Osteoblast (primary cell): ENCODE measurements at regions not wholly inside any gene's neighbourhood (a gene's known extent, or its start where the extent isn't known, plus 50 kb on each side); places are given as distances from the start of the nearest gene placed in this dataset.

ENCODE experiments used
- DNase-seq: peaks from one replicate; pipeline ENCODE4 v3.0.0; 2011; ENCODE audit warnings: low spot score, mixed read lengths; ENCODE audit not compliant: insufficient read length; ENCODE audit errors: missing footprints
- H2AFZ ChIP-seq: 2 replicates; pipeline ENCODE4 v1.6.0; 2011; ENCODE audit warnings: mild to moderate bottlenecking, low read length
- H3K27ac ChIP-seq: 2 replicates; pipeline ENCODE4 v1.5.1; 2011; ENCODE audit warnings: mild to moderate bottlenecking, low read depth, low read length, moderate library complexity
- H3K27me3 ChIP-seq: 2 replicates; pipeline ENCODE4 v1.6.0; 2012; ENCODE audit warnings: mild to moderate bottlenecking, control low read depth, inconsistent platforms, low read length, moderate library complexity; ENCODE audit not compliant: insufficient read depth
- H3K36me3 ChIP-seq: 2 replicates; pipeline ENCODE4 v1.5.1; 2011; ENCODE audit warnings: mild to moderate bottlenecking, low read length, control low read depth, moderate library complexity; ENCODE audit not compliant: insufficient read depth
- H3K4me1 ChIP-seq: 2 replicates; pipeline ENCODE4 v1.5.1; 2011; ENCODE audit warnings: mild to moderate bottlenecking, low read length, control low read depth, moderate library complexity; ENCODE audit not compliant: insufficient read depth
- H3K4me2 ChIP-seq: 2 replicates; pipeline ENCODE4 v1.6.0; 2011; ENCODE audit warnings: mild to moderate bottlenecking, low read length; ENCODE audit not compliant: insufficient read depth
- H3K4me3 ChIP-seq: fragments of 200-600 bp; sonication (generic); 3 replicates; pipeline ENCODE4 v1.5.1; 2012; ENCODE audit warnings: mild to moderate bottlenecking, low read length, inconsistent platforms; ENCODE audit not compliant: insufficient read depth
- H3K79me2 ChIP-seq: 2 replicates; pipeline ENCODE4 v1.6.0; 2012; ENCODE audit warnings: mild to moderate bottlenecking, low read length, control low read depth, inconsistent platforms; ENCODE audit not compliant: insufficient read depth
- H3K9me3 ChIP-seq: 2 replicates; pipeline ENCODE4 v1.5.1; 2011; ENCODE audit warnings: low read depth, low read length, control low read depth
- H4K20me1 ChIP-seq: 2 replicates; pipeline ENCODE4 v1.6.0; 2012; ENCODE audit warnings: mild to moderate bottlenecking, low read length, control low read depth; ENCODE audit not compliant: insufficient read depth
- CTCF ChIP-seq: IDR thresholded peaks from 2 replicates; pipeline ENCODE4 v1.5.1; 2011; ENCODE audit warnings: mild to moderate bottlenecking, low read depth, low read length, moderate library complexity; ENCODE audit errors: extremely low read depth

DNA sequence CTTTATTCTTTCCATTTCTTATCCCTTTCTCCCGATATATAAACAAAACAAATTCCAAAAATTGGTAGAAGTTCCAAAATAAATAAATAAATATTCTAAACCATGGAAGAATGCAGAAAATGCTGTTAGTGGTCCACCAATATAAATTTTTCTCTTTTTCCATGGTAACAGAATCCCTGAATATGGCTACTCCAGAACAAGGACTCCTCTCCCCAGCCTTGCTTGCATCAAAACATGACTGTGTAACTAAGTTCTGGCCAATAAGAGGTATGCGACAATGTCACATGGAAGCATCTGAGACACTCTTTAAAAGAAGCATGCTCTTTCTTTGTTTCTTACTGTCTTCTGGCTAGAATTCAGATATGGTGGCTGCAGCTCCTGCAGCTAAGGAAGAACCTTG lies 325.1 kb upstream of the TANK start:
- H3K4me1 ChIP-seq: peaks cover 22% of the 10 kb centered on the region
- TF ChIP-seq CTCF: no peak
- H3K36me3 ChIP-seq: no peaks in the 10 kb centered on the region
- no peak overlapping the region for H3K4me2 ChIP-seq
- H4K20me1 ChIP-seq: no peaks in the 10 kb centered on the region
- H3K9me3 ChIP-seq: no peaks in the 10 kb centered on the region
- no peak overlapping the region for H2AFZ ChIP-seq
- H3K27ac ChIP-seq: no peak overlapping the region
- no peak overlapping the region for H3K4me3 ChIP-seq
- H3K27me3 ChIP-seq: no peaks in the 10 kb centered on the region
- H3K79me2 ChIP-seq: no peaks in the 10 kb centered on the region
- DNase-seq: no peak

GRCh38 chr2:160836755-160837154 lies 323.5 kb upstream of the TANK start:
- Histone ChIP-seq H3K27me3 (no peaks in the 10 kb centered on the region), H3K79me2 (no peaks in the 10 kb centered on the region), H4K20me1 (no peaks in the 10 kb centered on the region), H2AFZ (no peak overlapping the region), H3K4me2 (peak overlapping the region; percentile 60), H3K36me3 (no peaks in the 10 kb centered on the region), H3K9me3 (no peaks in the 10 kb centered on the region), H3K27ac (peak overlapping the region; percentile 67), H3K4me3 (peak overlapping the region; percentile 10), H3K4me1 (peaks cover 22% of the 10 kb centered on the region)
- TF ChIP-seq CTCF: no peak
- peak; percentile 58 for DNase-seq

DNA sequence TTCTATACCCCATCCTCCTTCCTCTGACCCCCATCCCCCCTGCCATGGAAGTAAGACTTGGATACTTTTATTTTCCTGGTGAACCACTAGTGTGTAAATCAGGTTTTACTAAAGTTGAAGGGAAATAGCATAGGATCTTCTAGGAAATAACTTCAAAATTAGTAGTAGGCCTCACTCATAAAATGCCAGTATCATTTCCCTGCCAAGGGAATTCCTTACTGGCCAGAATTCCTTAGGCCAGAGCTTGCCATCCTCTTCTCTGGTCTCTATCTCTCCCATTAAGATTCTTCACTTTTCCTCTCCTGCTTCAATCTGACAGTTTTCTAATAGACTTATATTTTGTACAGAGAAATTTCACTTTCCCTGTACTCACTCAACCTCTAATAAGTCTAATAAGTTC lies 322.8 kb upstream of the TANK start:
- Histone ChIP-seq H3K4me3 (peak overlapping the region; percentile 10), H3K9me3 (no peaks in the 10 kb centered on the region), H3K27me3 (no peaks in the 10 kb centered on the region), H3K27ac (peak overlapping the region; percentile 67), H3K79me2 (no peaks in the 10 kb centered on the region), H3K4me1 (peaks cover 22% of the 10 kb centered on the region), H2AFZ (no peak overlapping the region), H3K36me3 (no peaks in the 10 kb centered on the region), H4K20me1 (no peaks in the 10 kb centered on the region), H3K4me2 (peak overlapping the region; percentile 60)
- no peak for DNase-seq
- no peak for TF ChIP-seq CTCF

GRCh38 chr2:160838147-160838546 lies 322.1 kb upstream of the TANK start:
- Histone ChIP-seq H3K9me3 (no peaks in the 10 kb centered on the region), H3K27me3 (no peaks in the 10 kb centered on the region), H3K79me2 (no peaks in the 10 kb centered on the region), H3K4me3 (no peak overlapping the region), H3K27ac (no peak overlapping the region), H3K36me3 (no peaks in the 10 kb centered on the region), H3K4me2 (no peak overlapping the region), H4K20me1 (no peaks in the 10 kb centered on the region), H3K4me1 (peaks cover 22% of the 10 kb centered on the region), H2AFZ (no peak overlapping the region)
- TF ChIP-seq CTCF: no peak
- no peak for DNase-seq
